Testis (tissue), 2 donors: ENCODE measurements at regions not wholly inside any gene's neighbourhood (a gene's known extent, or its start where the extent isn't known, plus 50 kb on each side); places are given as distances from the start of the nearest gene placed in this dataset.

Source experiments
- POLR2A ChIP-seq: fragments of 450-650 bp; IDR thresholded peaks from one replicate; pipeline ENCODE4 v1.6.1; 2017; ENCODE audit warnings: antibody characterized with exemption, mild to moderate bottlenecking, moderate library complexity
- TF ChIP-seq, protein P1 (sequence below), 3 experiments: fragments of 450-650 bp in 2 of 3; fragments of 200-600 bp in 1 of 3; sonication (generic) in 1 of 3; IDR thresholded peaks; one replicate each; pipeline ENCODE4 v1.5.1; 2016 to 2019; ENCODE audit warnings: antibody characterized with exemption in 3 of 3, mild to moderate bottlenecking in 2 of 3, moderate library complexity in 1 of 3

DNA sequence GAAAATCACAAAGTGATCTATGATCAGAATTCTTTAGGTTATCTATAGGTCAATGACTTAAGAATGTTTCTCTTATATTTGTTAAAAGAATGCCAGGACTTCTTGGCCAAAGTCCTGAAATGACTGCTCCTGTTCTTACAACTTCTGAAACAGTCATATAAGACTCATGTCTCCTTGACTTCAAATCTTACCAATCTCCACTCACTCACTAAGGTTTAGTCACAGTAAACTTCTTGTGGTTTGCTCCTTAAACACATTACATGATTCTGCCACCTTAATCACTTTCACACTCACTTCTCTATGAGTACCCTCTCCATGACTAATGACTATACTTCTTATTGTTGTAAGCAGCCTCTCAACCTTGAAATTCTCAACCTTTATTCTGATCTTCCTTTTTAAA is 648.7 kb upstream of the CCDC179 start:
- TF ChIP-seq, protein P1, sequence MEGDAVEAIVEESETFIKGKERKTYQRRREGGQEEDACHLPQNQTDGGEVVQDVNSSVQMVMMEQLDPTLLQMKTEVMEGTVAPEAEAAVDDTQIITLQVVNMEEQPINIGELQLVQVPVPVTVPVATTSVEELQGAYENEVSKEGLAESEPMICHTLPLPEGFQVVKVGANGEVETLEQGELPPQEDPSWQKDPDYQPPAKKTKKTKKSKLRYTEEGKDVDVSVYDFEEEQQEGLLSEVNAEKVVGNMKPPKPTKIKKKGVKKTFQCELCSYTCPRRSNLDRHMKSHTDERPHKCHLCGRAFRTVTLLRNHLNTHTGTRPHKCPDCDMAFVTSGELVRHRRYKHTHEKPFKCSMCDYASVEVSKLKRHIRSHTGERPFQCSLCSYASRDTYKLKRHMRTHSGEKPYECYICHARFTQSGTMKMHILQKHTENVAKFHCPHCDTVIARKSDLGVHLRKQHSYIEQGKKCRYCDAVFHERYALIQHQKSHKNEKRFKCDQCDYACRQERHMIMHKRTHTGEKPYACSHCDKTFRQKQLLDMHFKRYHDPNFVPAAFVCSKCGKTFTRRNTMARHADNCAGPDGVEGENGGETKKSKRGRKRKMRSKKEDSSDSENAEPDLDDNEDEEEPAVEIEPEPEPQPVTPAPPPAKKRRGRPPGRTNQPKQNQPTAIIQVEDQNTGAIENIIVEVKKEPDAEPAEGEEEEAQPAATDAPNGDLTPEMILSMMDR (IDR thresholded peaks at IDR 0.05): no peak
- TF ChIP-seq POLR2A: no peak
